Erythroblast (primary cell): ENCODE measurements at regions not wholly inside any gene's neighbourhood (a gene's known extent, or its start where the extent isn't known, plus 50 kb on each side); places are given as distances from the start of the nearest gene placed in this dataset.

Experiments used
- GATA1 ChIP-seq: IDR thresholded peaks from 2 replicates; pipeline ENCODE4 v1.6.1; 2011; ENCODE audit warnings: low read depth, mild to moderate bottlenecking, control low read depth, low read length, moderate library complexity
- POLR2A ChIP-seq: IDR thresholded peaks from 2 replicates; pipeline ENCODE4 v1.6.1; 2011; ENCODE audit warnings: mild to moderate bottlenecking, low read length

DNA sequence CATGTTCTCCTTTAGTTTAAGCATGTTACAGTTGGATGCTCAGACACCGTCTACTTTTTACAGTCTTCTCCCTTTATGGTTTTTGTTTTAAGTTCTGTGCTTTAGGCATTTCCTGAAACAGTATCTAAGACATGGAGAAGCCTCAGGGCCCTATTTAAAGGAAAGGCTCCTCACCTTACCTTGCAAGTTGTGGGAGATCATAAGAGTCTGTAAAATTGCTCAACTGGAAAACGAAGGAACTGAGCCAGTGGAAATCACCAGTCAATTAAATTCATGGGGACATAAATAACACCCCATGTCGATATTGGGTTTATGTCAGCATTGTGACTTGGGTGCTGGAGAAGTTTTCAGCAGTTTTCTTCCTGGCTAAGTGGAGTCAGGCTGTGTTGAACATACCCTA is 239.2 kb downstream of the KIF4B start:
- TF ChIP-seq POLR2A (no peak), GATA1 (no peak)
